ENCODE measurements at regions not wholly inside any gene's neighbourhood (a gene's known extent, or its start where the extent isn't known, plus 50 kb on each side); places are given as distances from the start of the nearest gene placed in this dataset.

GRCh38 chr2:204051476-204051875 lies 114.9 kb downstream of the ICOS start:
- H3K27me3 ChIP-seq (ENCODE audit: control insufficient read depth, insufficient read depth, low read length): peaks cover 48% of the 10 kb centered on the region
- H3K4me2 ChIP-seq (ENCODE audit: low read length): no peak overlapping the region
- H3K9me3 ChIP-seq (replicated peaks; ENCODE audit: low read length): no peaks in the 10 kb centered on the region
- H3K36me3 ChIP-seq (ENCODE audit: insufficient read depth, low read length): no peaks in the 10 kb centered on the region
- H3K4me1 ChIP-seq (ENCODE audit: control insufficient read depth, insufficient read depth, low read length): no peaks in the 10 kb centered on the region
- H3K9ac ChIP-seq (ENCODE audit: low read depth, low read length): no peak overlapping the region
- H3K4me3 ChIP-seq (ENCODE audit: low read length): no peak overlapping the region

GRCh38 chr2:204051984-204052556 lies 115.5 kb downstream of the ICOS start:
- Histone ChIP-seq H3K9ac (ENCODE audit: low read depth, low read length) (no peak overlapping the region), H3K27me3 (ENCODE audit: control insufficient read depth, insufficient read depth, low read length) (peaks cover 49% of the 10 kb centered on the region), H3K4me3 (ENCODE audit: low read length) (no peak overlapping the region), H3K36me3 (ENCODE audit: insufficient read depth, low read length) (no peaks in the 10 kb centered on the region), H3K4me2 (ENCODE audit: low read length) (no peak overlapping the region), H3K4me1 (ENCODE audit: control insufficient read depth, insufficient read depth, low read length) (no peaks in the 10 kb centered on the region), H3K9me3 (replicated peaks; ENCODE audit: low read length) (no peaks in the 10 kb centered on the region)

GRCh38 chr2:204059016-204059415 lies 122.5 kb downstream of the ICOS start:
- no peaks in the 10 kb centered on the region for H3K36me3 ChIP-seq (ENCODE audit: insufficient read depth, low read length)
- peaks cover 29% of the 10 kb centered on the region for H3K27me3 ChIP-seq (ENCODE audit: control insufficient read depth, insufficient read depth, low read length)
- no peak overlapping the region for H3K4me3 ChIP-seq (ENCODE audit: low read length)
- H3K4me2 ChIP-seq (ENCODE audit: low read length): no peak overlapping the region
- H3K9ac ChIP-seq (ENCODE audit: low read depth, low read length): no peak overlapping the region
- H3K9me3 ChIP-seq (replicated peaks; ENCODE audit: low read length): no peaks in the 10 kb centered on the region
- H3K4me1 ChIP-seq (ENCODE audit: control insufficient read depth, insufficient read depth, low read length): no peaks in the 10 kb centered on the region

- Histone ChIP-seq H3K27me3 (ENCODE audit: control insufficient read depth, insufficient read depth, low read length) (peaks cover 29% of the 10 kb centered on the region), H3K36me3 (ENCODE audit: insufficient read depth, low read length) (no peaks in the 10 kb centered on the region), H3K4me2 (ENCODE audit: low read length) (no peak overlapping the region), H3K4me3 (ENCODE audit: low read length) (no peak overlapping the region), H3K4me1 (ENCODE audit: control insufficient read depth, insufficient read depth, low read length) (no peaks in the 10 kb centered on the region), H3K9ac (ENCODE audit: low read depth, low read length) (no peak overlapping the region), H3K9me3 (replicated peaks; ENCODE audit: low read length) (no peaks in the 10 kb centered on the region)
These were observed 124.3 kb downstream of the ICOS start for GRCh38 chr2:204060841-204061240.

GRCh38 chr2:204061241-204061640 lies 124.7 kb downstream of the ICOS start:
- Histone ChIP-seq H3K9me3 (replicated peaks; ENCODE audit: low read length) (no peaks in the 10 kb centered on the region), H3K4me1 (ENCODE audit: control insufficient read depth, insufficient read depth, low read length) (no peaks in the 10 kb centered on the region), H3K36me3 (ENCODE audit: insufficient read depth, low read length) (no peaks in the 10 kb centered on the region), H3K27me3 (ENCODE audit: control insufficient read depth, insufficient read depth, low read length) (peaks cover 29% of the 10 kb centered on the region), H3K4me3 (ENCODE audit: low read length) (no peak overlapping the region), H3K9ac (ENCODE audit: low read depth, low read length) (no peak overlapping the region), H3K4me2 (ENCODE audit: low read length) (no peak overlapping the region)

GRCh38 chr2:204064119-204064518 lies 127.6 kb downstream of the ICOS start:
- Histone ChIP-seq H3K9me3 (replicated peaks; ENCODE audit: low read length) (no peaks in the 10 kb centered on the region), H3K9ac (ENCODE audit: low read depth, low read length) (no peak overlapping the region), H3K27me3 (ENCODE audit: control insufficient read depth, insufficient read depth, low read length) (peaks cover 21% of the 10 kb centered on the region), H3K36me3 (ENCODE audit: insufficient read depth, low read length) (no peaks in the 10 kb centered on the region), H3K4me2 (ENCODE audit: low read length) (no peak overlapping the region), H3K4me1 (ENCODE audit: control insufficient read depth, insufficient read depth, low read length) (no peaks in the 10 kb centered on the region), H3K4me3 (ENCODE audit: low read length) (no peak overlapping the region)

- Histone ChIP-seq H3K4me1 (ENCODE audit: control insufficient read depth, insufficient read depth, low read length) (no peaks in the 10 kb centered on the region), H3K9ac (ENCODE audit: low read depth, low read length) (no peak overlapping the region), H3K4me3 (ENCODE audit: low read length) (no peak overlapping the region), H3K4me2 (ENCODE audit: low read length) (no peak overlapping the region), H3K9me3 (replicated peaks; ENCODE audit: low read length) (no peaks in the 10 kb centered on the region), H3K27me3 (ENCODE audit: control insufficient read depth, insufficient read depth, low read length) (peaks cover 30% of the 10 kb centered on the region), H3K36me3 (ENCODE audit: insufficient read depth, low read length) (no peaks in the 10 kb centered on the region)
These were observed 129.0 kb downstream of the ICOS start for GRCh38 chr2:204065566-204065965.

GRCh38 chr2:204066051-204066450 lies 129.5 kb downstream of the ICOS start:
- no peak overlapping the region for H3K4me3 ChIP-seq (ENCODE audit: low read length)
- no peaks in the 10 kb centered on the region for H3K4me1 ChIP-seq (ENCODE audit: control insufficient read depth, insufficient read depth, low read length)
- no peaks in the 10 kb centered on the region for H3K36me3 ChIP-seq (ENCODE audit: insufficient read depth, low read length)
- peaks cover 25% of the 10 kb centered on the region for H3K27me3 ChIP-seq (ENCODE audit: control insufficient read depth, insufficient read depth, low read length)
- H3K9me3 ChIP-seq (replicated peaks; ENCODE audit: low read length): no peaks in the 10 kb centered on the region
- no peak overlapping the region for H3K4me2 ChIP-seq (ENCODE audit: low read length)
- no peak overlapping the region for H3K9ac ChIP-seq (ENCODE audit: low read depth, low read length)

GRCh38 chr2:204069804-204070203 lies 133.2 kb downstream of the ICOS start:
- H3K9ac ChIP-seq (ENCODE audit: low read depth, low read length): no peak overlapping the region
- no peaks in the 10 kb centered on the region for H3K4me1 ChIP-seq (ENCODE audit: control insufficient read depth, insufficient read depth, low read length)
- H3K4me3 ChIP-seq (ENCODE audit: low read length): no peak overlapping the region
- H3K9me3 ChIP-seq (replicated peaks; ENCODE audit: low read length): no peaks in the 10 kb centered on the region
- peaks cover 21% of the 10 kb centered on the region for H3K27me3 ChIP-seq (ENCODE audit: control insufficient read depth, insufficient read depth, low read length)
- no peaks in the 10 kb centered on the region for H3K36me3 ChIP-seq (ENCODE audit: insufficient read depth, low read length)
- no peak overlapping the region for H3K4me2 ChIP-seq (ENCODE audit: low read length)

- no peaks in the 10 kb centered on the region for H3K4me1 ChIP-seq (ENCODE audit: control insufficient read depth, insufficient read depth, low read length)
- no peaks in the 10 kb centered on the region for H3K9me3 ChIP-seq (replicated peaks; ENCODE audit: low read length)
- H3K4me2 ChIP-seq (ENCODE audit: low read length): no peak overlapping the region
- no peaks in the 10 kb centered on the region for H3K36me3 ChIP-seq (ENCODE audit: insufficient read depth, low read length)
- no peak overlapping the region for H3K9ac ChIP-seq (ENCODE audit: low read depth, low read length)
- H3K27me3 ChIP-seq (ENCODE audit: control insufficient read depth, insufficient read depth, low read length): peaks cover 25% of the 10 kb centered on the region
- no peak overlapping the region for H3K4me3 ChIP-seq (ENCODE audit: low read length)
These were observed 136.1 kb downstream of the ICOS start for GRCh38 chr2:204072443-204073324.

- H3K4me2 ChIP-seq (ENCODE audit: low read length): no peak overlapping the region
- H3K9ac ChIP-seq (ENCODE audit: low read depth, low read length): no peak overlapping the region
- H3K4me3 ChIP-seq (ENCODE audit: low read length): no peak overlapping the region
- H3K4me1 ChIP-seq (ENCODE audit: control insufficient read depth, insufficient read depth, low read length): no peaks in the 10 kb centered on the region
- H3K27me3 ChIP-seq (ENCODE audit: control insufficient read depth, insufficient read depth, low read length): peaks cover 21% of the 10 kb centered on the region
- H3K9me3 ChIP-seq (replicated peaks; ENCODE audit: low read length): no peaks in the 10 kb centered on the region
- H3K36me3 ChIP-seq (ENCODE audit: insufficient read depth, low read length): no peaks in the 10 kb centered on the region
These were observed 137.9 kb downstream of the ICOS start for GRCh38 chr2:204074456-204074855.

Measured in skeletal muscle satellite cell (primary cell).